Putamen (tissue), 1 donor: ENCODE measurements at regions not wholly inside any gene's neighbourhood (a gene's known extent, or its start where the extent isn't known, plus 50 kb on each side); places are given as distances from the start of the nearest gene placed in this dataset.

Source experiments
- DNase-seq: peaks from one replicate; pipeline ENCODE4 v3.0.0-alpha.2; 2016; ENCODE audit warnings: low spot score

GRCh38 chr22:25366876-25367466 lies 147.5 kb downstream of the CRYBB2 start:
- DNase-seq, result no peak

DNA sequence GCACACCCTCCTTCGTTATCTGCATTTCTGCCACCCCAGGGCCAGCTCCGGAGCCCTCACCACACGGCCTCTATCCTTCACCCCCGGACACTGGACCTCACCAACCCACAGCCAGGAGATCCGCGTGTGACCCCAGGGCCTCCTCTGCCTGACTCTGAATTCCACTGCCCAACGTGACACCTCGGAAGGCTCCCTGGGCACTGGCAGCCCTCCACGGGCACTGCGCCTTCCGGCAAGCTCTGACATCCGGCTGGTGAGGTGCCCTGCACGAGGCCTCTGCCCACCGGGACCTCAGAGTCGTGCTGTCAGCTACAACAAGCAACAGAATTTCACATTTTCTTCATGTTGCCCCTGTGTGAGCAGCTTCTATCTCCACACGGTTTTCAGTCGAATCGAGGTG lies 148.3 kb downstream of the CRYBB2 start:
- no peak for DNase-seq

- no peak for DNase-seq
Measured at GRCh38 chr22:25368271-25368670, 148.8 kb downstream of the CRYBB2 start.

- DNase-seq, result no peak
Measured at GRCh38 chr22:25369041-25369440, 149.6 kb downstream of the CRYBB2 start.

GRCh38 chr22:25370322-25370721 lies 150.9 kb downstream of the CRYBB2 start:
- DNase-seq, result no peak

- no peak for DNase-seq
Measured at GRCh38 chr22:25372000-25372595, 152.7 kb downstream of the CRYBB2 start.

DNA sequence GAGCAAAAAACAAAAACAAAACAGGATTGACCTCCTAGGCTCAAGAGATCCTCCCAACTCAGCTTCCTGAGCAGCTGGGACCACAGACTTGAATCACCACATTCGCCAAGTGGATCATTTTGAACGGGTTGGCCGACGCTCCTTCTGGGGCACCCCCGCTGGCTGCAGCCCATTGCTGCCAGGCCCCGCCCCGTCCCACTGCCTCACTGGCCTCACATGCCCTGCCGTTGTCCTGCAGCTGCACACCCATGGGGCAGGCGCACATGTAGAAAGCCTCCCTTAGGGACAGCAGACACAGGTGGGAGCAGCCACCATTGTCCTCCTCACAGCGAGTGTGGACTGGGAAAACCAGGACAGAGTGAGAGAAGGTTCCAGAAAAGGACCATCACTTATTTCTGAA lies 154.5 kb downstream of the CRYBB2 start:
- no peak for DNase-seq

- DNase-seq, result no peak
Measured at GRCh38 chr22:25374869-25375268, 155.4 kb downstream of the CRYBB2 start.

DNA sequence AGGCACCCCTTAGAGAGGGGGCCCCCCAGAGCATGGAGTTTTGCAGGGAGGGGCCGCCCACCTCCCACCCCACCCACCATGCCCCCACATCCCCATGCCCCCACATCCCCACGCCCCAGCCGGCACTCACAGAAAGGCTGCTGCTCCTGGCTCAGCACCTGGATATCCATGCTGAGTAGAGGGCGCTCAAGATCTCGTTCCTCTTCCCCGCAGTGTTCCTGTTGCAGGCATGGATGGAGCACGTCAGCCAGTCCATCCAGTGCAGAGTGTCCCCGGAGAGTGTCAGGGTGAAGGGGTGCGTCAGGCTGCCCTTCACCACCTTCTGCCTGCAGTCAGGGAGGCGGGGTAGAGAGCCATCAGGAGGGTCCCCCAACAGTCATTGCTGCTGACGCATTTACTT lies 156.2 kb downstream of the CRYBB2 start:
- no peak for DNase-seq

DNA sequence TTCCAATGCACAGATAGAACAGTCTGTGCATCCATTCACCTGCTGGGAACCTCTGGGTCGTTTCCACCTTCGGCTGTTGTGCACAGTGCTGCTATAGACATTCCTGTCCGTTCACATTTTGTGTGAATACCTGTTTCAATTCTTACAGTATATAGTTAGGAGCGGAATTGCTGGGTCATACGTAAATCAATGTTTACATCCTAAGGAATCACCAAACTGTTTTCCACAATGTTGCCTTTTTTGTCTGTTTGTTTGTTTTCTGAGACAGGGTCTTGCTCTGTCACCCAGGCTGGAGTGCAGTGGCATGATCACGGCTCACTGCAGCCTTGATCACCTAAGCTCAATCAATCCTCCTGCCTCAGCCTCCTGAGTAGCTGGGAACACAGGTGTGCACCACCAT lies 158.3 kb downstream of the CRYBB2 start:
- DNase-seq, result no peak

GRCh38 chr22:25380122-25380747 lies 160.8 kb downstream of the CRYBB2 start:
- DNase-seq, result no peak

DNA sequence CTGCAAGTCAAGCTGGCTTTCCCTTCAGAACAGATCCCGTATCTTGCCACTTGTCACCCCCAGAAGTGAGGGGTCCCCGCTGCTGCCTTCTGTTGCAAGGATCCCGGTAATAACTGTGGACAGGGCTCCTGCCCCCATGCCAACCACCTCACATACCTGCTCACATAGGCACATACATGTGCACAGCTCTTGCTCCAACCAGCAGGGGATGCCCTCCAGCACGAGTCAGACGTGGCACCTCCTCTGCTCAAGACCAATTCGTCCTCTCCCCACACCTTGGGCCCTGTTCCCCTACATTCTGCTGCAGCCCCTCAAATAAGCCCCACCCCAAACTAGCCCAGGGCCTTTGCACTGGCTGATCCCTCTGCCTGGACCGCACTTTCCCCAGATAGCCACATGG lies 163.3 kb downstream of the CRYBB2 start:
- DNase-seq, result no peak

GRCh38 chr22:25383278-25383820 lies 163.9 kb downstream of the CRYBB2 start:
- DNase-seq, result no peak

DNA sequence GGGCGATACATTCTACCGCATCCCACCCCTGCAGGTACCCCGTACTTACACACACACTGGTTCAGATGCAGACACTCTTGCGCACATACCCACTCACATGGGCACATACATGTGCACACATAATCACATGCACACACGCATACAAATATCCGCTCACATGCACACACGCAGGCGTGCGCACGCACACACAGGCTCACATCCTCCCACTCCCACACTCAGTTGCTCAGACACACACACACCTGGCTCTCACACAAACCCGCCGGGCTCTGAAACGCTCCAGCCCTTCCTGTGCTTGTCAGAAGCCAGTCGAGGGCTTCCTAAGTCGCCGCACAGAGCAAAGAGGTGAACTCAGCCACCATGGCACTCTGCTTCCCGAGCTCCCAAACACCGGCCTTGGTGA lies 164.5 kb downstream of the CRYBB2 start:
- DNase-seq, result no peak

GRCh38 chr22:25386538-25386884 lies 167.1 kb downstream of the CRYBB2 start:
- DNase-seq, result no peak

- no peak for DNase-seq
Measured at GRCh38 chr22:25388415-25388814, 169.0 kb downstream of the CRYBB2 start.

GRCh38 chr22:25388866-25389540 lies 169.6 kb downstream of the CRYBB2 start:
- no peak for DNase-seq

GRCh38 chr22:25389541-25389919 lies 170.1 kb downstream of the CRYBB2 start:
- no peak for DNase-seq

DNA sequence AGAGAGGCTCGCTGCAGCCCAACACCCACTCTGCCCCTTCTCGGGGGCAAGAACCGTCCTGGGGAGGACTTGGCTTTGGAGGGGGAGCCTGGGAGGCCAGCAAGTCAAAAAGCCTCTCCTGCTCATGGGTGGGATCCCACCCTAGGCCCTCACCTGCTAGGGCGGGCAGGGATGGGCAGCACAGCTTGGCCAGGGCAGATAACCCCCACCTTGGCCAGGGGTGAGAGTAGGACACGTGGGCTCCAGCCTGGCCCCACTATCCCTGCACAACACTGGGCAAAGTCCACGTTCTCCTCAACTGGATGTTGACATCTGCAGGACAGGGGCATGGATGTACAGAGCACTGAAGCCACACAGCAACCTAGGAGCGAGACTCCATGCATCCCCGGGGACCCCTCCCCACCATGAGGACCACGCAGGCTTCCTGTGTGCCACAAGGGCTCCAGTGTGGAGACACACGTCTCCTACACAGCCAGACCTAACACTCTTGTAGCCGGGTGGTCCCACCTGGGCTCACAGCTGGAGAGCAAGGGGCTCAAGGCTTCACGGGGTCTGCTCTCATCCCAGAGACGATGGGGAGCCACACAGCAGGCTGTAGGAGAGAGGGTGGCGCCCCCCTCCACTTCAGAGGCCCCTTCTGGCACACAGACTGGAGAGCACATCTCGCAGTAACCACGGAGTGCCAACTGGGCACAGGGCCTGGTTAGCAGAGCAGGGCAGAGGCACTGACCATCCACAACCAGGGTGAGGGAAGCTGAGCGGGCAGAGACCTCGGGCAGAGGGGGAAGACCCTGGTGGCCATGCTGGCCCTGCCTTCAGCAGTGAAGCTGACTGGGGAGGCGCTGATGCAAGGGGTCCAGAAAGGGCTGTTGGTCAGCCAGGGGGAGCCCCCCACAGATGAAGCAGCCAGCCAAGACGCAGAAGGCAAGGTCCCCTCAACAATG lies 171.1 kb downstream of the CRYBB2 start:
- DNase-seq, result no peak

- no peak for DNase-seq
Measured at GRCh38 chr22:25392584-25392983, 171.9 kb upstream of the GRK3 start.

DNA sequence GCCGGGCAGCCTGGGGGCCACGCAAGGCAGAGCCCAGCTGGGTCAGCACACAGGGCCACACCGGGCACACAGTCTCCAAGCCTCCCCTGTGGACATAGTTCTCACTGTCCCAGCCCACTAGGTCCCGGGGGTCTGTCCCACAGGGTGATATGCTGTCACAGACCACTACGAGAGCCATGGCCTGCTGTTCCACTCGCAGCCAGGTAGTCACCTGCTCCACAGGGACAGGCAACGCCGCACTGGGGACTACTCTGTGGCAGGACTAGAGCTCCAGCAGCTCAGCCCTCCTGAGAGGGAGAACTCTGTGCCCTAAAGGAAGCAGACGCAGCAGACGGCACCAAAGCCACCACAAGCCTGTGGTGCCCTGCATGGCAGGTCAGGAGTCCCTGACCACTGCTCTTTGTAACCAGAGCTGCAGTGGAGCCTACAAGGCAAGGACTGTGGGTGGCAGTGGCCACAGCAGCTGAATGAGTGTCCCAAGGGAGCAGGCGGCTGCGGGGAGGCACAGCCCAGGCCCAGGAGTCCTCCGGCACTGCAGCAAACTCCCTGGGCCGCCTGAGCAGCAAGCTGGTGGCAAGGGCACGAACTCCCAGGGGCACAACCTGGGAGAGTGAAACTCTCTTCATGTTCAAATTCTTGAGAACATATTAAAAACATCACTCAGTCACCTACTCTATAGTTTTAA lies 171.2 kb upstream of the GRK3 start:
- no peak for DNase-seq
